ACHN (cell line): ENCODE measurements at regions not wholly inside any gene's neighbourhood (a gene's known extent, or its start where the extent isn't known, plus 50 kb on each side); places are given as distances from the start of the nearest gene placed in this dataset.

Source experiments
- DNase-seq: peaks from one replicate; pipeline ENCODE4 v3.0.0-alpha.2; 2015
- in situ Hi-C: cut with HindIII; loops from 2 replicates; pipeline ENCODE4 v1.10.0; 2017; ENCODE audit warnings: low sequenced_read_pairs, low pct_ligation_motif_present, low pct_unique_long_range_greater_than_20kb

- DNase-seq, result no peak
- in situ Hi-C loops, result no loop called here
Observed at GRCh38 chr17:33499040-33499439, 205.9 kb upstream of the ASIC2 start.

- DNase-seq, result no peak
- in situ Hi-C loops, result no loop called here
Observed at GRCh38 chr17:33500151-33500550, 207.1 kb upstream of the ASIC2 start.

- in situ Hi-C loops, result no loop called here
- no peak for DNase-seq
Observed at GRCh38 chr17:33501185-33501584, 208.1 kb upstream of the ASIC2 start.

- in situ Hi-C loops, result no loop called here
- no peak for DNase-seq
Observed at GRCh38 chr17:33504571-33504970, 211.5 kb upstream of the ASIC2 start.

- DNase-seq, result no peak
- in situ Hi-C loops, result no loop called here
Observed at GRCh38 chr17:33506889-33507650, 214.0 kb upstream of the ASIC2 start.

- in situ Hi-C loops, result no loop called here
- DNase-seq, result no peak
Observed at GRCh38 chr17:33508215-33508614, 215.1 kb upstream of the ASIC2 start.

- in situ Hi-C loops, result no loop called here
- DNase-seq, result no peak
Observed at GRCh38 chr17:33509331-33509730, 216.2 kb upstream of the ASIC2 start.

GRCh38 chr17:33511670-33512069, 218.6 kb upstream of the ASIC2 start:
- no peak for DNase-seq

GRCh38 chr17:33512113-33512512, 219.0 kb upstream of the ASIC2 start:
- no peak for DNase-seq
- in situ Hi-C loops, result no loop called here

More at GRCh38 chr17:33511670-33512069, 218.6 kb upstream of the ASIC2 start:
- in situ Hi-C loops, result no loop called here

- in situ Hi-C loops, result no loop called here
- DNase-seq, result no peak
Observed at GRCh38 chr17:33513769-33514168, 220.7 kb upstream of the ASIC2 start.

GRCh38 chr17:33514369-33514768, 221.3 kb upstream of the ASIC2 start:
- in situ Hi-C loops, result no loop called here
- DNase-seq, result no peak

- in situ Hi-C loops, result no loop called here
- no peak for DNase-seq
Observed at GRCh38 chr17:33515974-33516373, 222.9 kb upstream of the ASIC2 start.

GRCh38 chr17:33516645-33517044, 223.6 kb upstream of the ASIC2 start:
- in situ Hi-C loops, result no loop called here
- no peak for DNase-seq

- in situ Hi-C loops, result no loop called here
- DNase-seq, result no peak
Observed at GRCh38 chr17:33517746-33518145, 224.7 kb upstream of the ASIC2 start.

- peak; percentile 21 for DNase-seq
- in situ Hi-C loops, result no loop called here
Observed at GRCh38 chr17:33519692-33520091, 226.6 kb upstream of the ASIC2 start.

GRCh38 chr17:33520426-33521330, 227.6 kb upstream of the ASIC2 start:
- in situ Hi-C loops, result no loop called here
- DNase-seq, result peak; percentile 56

GRCh38 chr17:33521784-33522183, 228.7 kb upstream of the ASIC2 start:
- in situ Hi-C loops, result no loop called here
- DNase-seq, result peak; percentile 38

- DNase-seq, result no peak
- in situ Hi-C loops, result no loop called here
Observed at GRCh38 chr17:33522623-33523022, 229.5 kb upstream of the ASIC2 start.

GRCh38 chr17:33523577-33523981, 230.5 kb upstream of the ASIC2 start:
- no peak for DNase-seq
- in situ Hi-C loops, result no loop called here

GRCh38 chr17:33525186-33525585, 232.1 kb upstream of the ASIC2 start:
- in situ Hi-C loops, result no loop called here

More at GRCh38 chr17:33525186-33525585, 232.1 kb upstream of the ASIC2 start:
- DNase-seq, result no peak
